A549 (cell line): ENCODE measurements at regions not wholly inside any gene's neighbourhood (a gene's known extent, or its start where the extent isn't known, plus 50 kb on each side); places are given as distances from the start of the nearest gene placed in this dataset.
A peak's percentile ranks its signal among the peaks of the same experiment; 100 is the strongest.

Experiments used
- ATAC-seq, 2 experiments: fragments of 200-7000 bp in 1 of 2; fragments of >200 bp in 1 of 2; cut with Nextera tagmentation in 1 of 2; cut with Tn5 transposase in 1 of 2; 3 replicates each; pipeline versions ENCODE4 v1.8.0 to v1.9.1; 2018 to 2020; ENCODE audit warnings: mild to moderate bottlenecking in 1 of 2, moderate library complexity in 1 of 2
- CTCF ChIA-PET: fragments of 300-600 bp; sonication (Branson Sonifier 250); formaldehyde crosslinking; extraction: SDS; loops from one replicate; lab custom pipeline; 2021; ENCODE audit warnings: antibody characterized with exemption, inconsistent platforms; lab: Yijun Ruan, JAX
- POLR2A ChIA-PET: fragments of 350-600 bp; formaldehyde crosslinking; extraction: SDS; loops from one replicate; lab custom pipeline; 2021; ENCODE audit warnings: antibody characterized with exemption, inconsistent platforms; lab: Yijun Ruan, JAX
- DNase-seq, 2 experiments: peaks; one replicate each; pipeline versions ENCODE4 v3.0.0 to v3.0.0-alpha.2; 2011 to 2016; ENCODE audit warnings: low read depth in 1 of 2, low spot score in 1 of 2
- FAIRE-seq: peaks from 2 replicates; lab custom pipeline; 2011; peaks lifted over from hg19 to GRCh38; lab: Jason Lieb, UNC
- H3K27ac ChIP-seq, 2 experiments: fragments of >200 bp; sonication (Bioruptor Twin); formaldehyde crosslinking; 3 replicates each; pipeline ENCODE4 v1.5.1; 2016 to 2017
- H3K4me1 ChIP-seq: fragments of >200 bp; sonication (Bioruptor Twin); formaldehyde crosslinking; 3 replicates; pipeline ENCODE4 v1.6.1; 2016
- H3K4me2 ChIP-seq: fragments of >200 bp; sonication (Bioruptor Twin); formaldehyde crosslinking; 3 replicates; pipeline ENCODE4 v1.6.1; 2016
- H3K4me3 ChIP-seq: fragments of >200 bp; sonication (Bioruptor Twin); formaldehyde crosslinking; 3 replicates; pipeline ENCODE4 v1.5.1; 2016
- H3K9me3 ChIP-seq: fragments of >200 bp; sonication (Bioruptor Twin); formaldehyde crosslinking; 3 replicates; pipeline ENCODE4 v1.6.1; 2016
- CEBPB ChIP-seq, 2 experiments: fragments of >200 bp in 1 of 2; sonication (Bioruptor Twin) in 1 of 2; formaldehyde crosslinking in 1 of 2; IDR thresholded peaks; 2 replicates each; pipeline ENCODE4 v1.6.1; 2012 to 2016
- EHF ChIP-seq: fragments of 250-450 bp; sonication (Bioruptor Pico); IDR thresholded peaks from 2 replicates; pipeline ENCODE4 v1.5.0; 2020; ENCODE audit warnings: mild to moderate bottlenecking
- EP300 ChIP-seq, 2 experiments: fragments of >200 bp; sonication (Bioruptor Twin); formaldehyde crosslinking; IDR thresholded peaks; 2 replicates in 1 of 2; 3 replicates in 1 of 2; pipeline ENCODE4 v1.6.1; 2016 to 2017
- FOSB ChIP-seq: fragments of 250-450 bp; sonication (Bioruptor Pico); IDR thresholded peaks from 2 replicates; pipeline ENCODE4 v1.5.0; 2020; ENCODE audit warnings: mild to moderate bottlenecking, moderate library complexity
- FOSL2 ChIP-seq, 2 experiments: fragments of 450-650 bp in 1 of 2; fragments of >200 bp in 1 of 2; sonication (Bioruptor Twin) in 1 of 2; formaldehyde crosslinking; IDR thresholded peaks; 2 replicates each; pipeline versions ENCODE4 v1.5.0 to v1.6.1; 2016 to 2020; ENCODE audit warnings: mild to moderate bottlenecking in 1 of 2, moderate library complexity in 1 of 2
- HDAC2 ChIP-seq: fragments of 200-600 bp; sonication (generic); IDR thresholded peaks from 2 replicates; pipeline ENCODE4 v1.6.1; 2016
- JUNB ChIP-seq: fragments of >200 bp; sonication (Bioruptor Twin); formaldehyde crosslinking; IDR thresholded peaks from 2 replicates; pipeline ENCODE4 v1.6.1; 2016
- KDM1A ChIP-seq: fragments of 200-600 bp; sonication (generic); IDR thresholded peaks from 2 replicates; pipeline ENCODE4 v1.6.1; 2016; ENCODE audit warnings: low read depth, mild to moderate bottlenecking
- MAFK ChIP-seq: fragments of 450-650 bp; IDR thresholded peaks from 2 replicates; pipeline ENCODE4 v1.6.1; 2014; ENCODE audit not compliant: partially characterized antibody
- NFE2L2 ChIP-seq: fragments of 150-350 bp; conservative IDR thresholded peaks from 2 replicates; pipeline ENCODE4 v1.6.1; 2014; ENCODE audit warnings: low read length
- PHF8 ChIP-seq: fragments of 200-600 bp; sonication (generic); IDR thresholded peaks from 2 replicates; pipeline ENCODE4 v1.6.1; 2016; ENCODE audit warnings: low read depth, mild to moderate bottlenecking, antibody characterized with exemption, moderate library complexity, borderline replicate concordance
- RAD21 ChIP-seq, 2 experiments: fragments of >200 bp in 1 of 2; sonication (Bioruptor Twin) in 1 of 2; formaldehyde crosslinking in 1 of 2; IDR thresholded peaks in 1 of 2; conservative IDR thresholded peaks in 1 of 2; 2 replicates in 1 of 2; 3 replicates in 1 of 2; pipeline ENCODE4 v1.6.1; 2012 to 2018; ENCODE audit warnings: inconsistent platforms in 1 of 2
- RARB ChIP-seq: fragments of 250-450 bp; sonication (Bioruptor Pico); IDR thresholded peaks from 2 replicates; pipeline ENCODE4 v1.8.0; 2021; ENCODE audit warnings: mild to moderate bottlenecking, moderate library complexity
- SMC3 ChIP-seq: fragments of >200 bp; sonication (Bioruptor Twin); formaldehyde crosslinking; IDR thresholded peaks from 3 replicates; pipeline ENCODE4 v1.6.1; 2018; ENCODE audit warnings: inconsistent platforms
- SREBF2 ChIP-seq: fragments of 450-650 bp; IDR thresholded peaks from 2 replicates; pipeline ENCODE4 v1.6.1; 2014; ENCODE audit warnings: mild to moderate bottlenecking, moderate library complexity
- TP53 ChIP-seq: fragments of 250-450 bp; sonication (Bioruptor Pico); IDR thresholded peaks from 2 replicates; pipeline ENCODE4 v1.5.0; 2021; ENCODE audit warnings: mild to moderate bottlenecking, moderate library complexity
- ZNF302 ChIP-seq: fragments of 250-450 bp; sonication (Bioruptor Pico); IDR thresholded peaks from 2 replicates; pipeline ENCODE4 v1.9.0; 2021; ENCODE audit warnings: inconsistent platforms, mild to moderate bottlenecking, moderate library complexity
- ZSCAN20 ChIP-seq: fragments of 250-450 bp; sonication (Bioruptor Pico); IDR thresholded peaks from 2 replicates; pipeline ENCODE4 v1.8.0; 2022; ENCODE audit warnings: mild to moderate bottlenecking, moderate library complexity
- WGBS: methylation state at CpG from one replicate; pipeline ENCODE4 v1.1.6; 2017; ENCODE audit errors: missing lambda C conversion rate; 5-methylcytosine and 5-hydroxymethylcytosine counted together
- TF ChIP-seq, protein P1 (sequence below): fragments of >200 bp; sonication (Bioruptor Twin); formaldehyde crosslinking; IDR thresholded peaks from 3 replicates; pipeline ENCODE4 v1.5.1; 2016
- TF ChIP-seq, protein P2 (sequence below): IDR thresholded peaks from 2 replicates; pipeline ENCODE4 v1.6.1; 2012
- TF ChIP-seq, protein P3 (sequence below): fragments of 450-650 bp; IDR thresholded peaks from 2 replicates; pipeline ENCODE4 v1.6.1; 2014; ENCODE audit warnings: antibody characterized with exemption
- TF ChIP-seq, protein P4 (sequence below): fragments of 150-350 bp; IDR thresholded peaks from 2 replicates; pipeline ENCODE4 v1.6.1; 2014; ENCODE audit warnings: low read depth, mild to moderate bottlenecking, low read length
- TF ChIP-seq, protein P5 (sequence below): IDR thresholded peaks from 2 replicates; pipeline ENCODE4 v1.6.1; 2012

DNA sequence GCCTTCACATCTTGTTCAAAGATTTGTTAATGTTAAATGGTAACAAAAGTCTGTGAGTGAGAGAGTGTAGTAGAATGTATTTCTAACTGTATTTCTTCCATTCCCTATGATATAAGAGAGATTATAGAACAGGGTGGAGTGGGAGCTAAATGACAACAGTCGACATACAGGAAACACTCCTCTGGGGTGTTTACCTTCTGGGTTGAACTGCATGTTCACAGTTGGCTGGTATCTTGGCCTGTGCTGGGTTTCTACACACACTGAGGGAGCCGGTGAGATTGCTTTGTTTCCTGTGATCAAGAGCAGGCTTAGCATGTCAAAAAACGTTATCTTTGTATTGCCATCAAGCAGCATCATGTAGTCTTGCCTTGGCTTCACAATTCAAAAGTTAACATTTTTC is 274.3 kb upstream of the FAR2 start:
- ChIA-PET CTCF (interaction anchor here (0.8 to 1.7 kb wide), 2 partner anchors 1053 to 1142 kb away, joined by 4 to 6 read pairs; no protein-coding TSS in a partner anchor), POLR2A (no interaction called here)
- DNase-seq (no peak), FAIRE-seq (no peak), ATAC-seq (no peak)
- WGBS, result 17% methylated on average over 3 of the region's 3 CpGs
- Histone ChIP-seq H3K9me3 (no peaks in the 10 kb centered on the region), H3K4me1 (peaks cover 7% of the 10 kb centered on the region; the same call in 1 of the 3 replicates), H3K4me2 (no peak overlapping the region), H3K4me3 (no peak overlapping the region), H3K27ac (no peak overlapping the region)
- no peak for TF ChIP-seq JUNB
- no peak for TF ChIP-seq HDAC2
- TF ChIP-seq FOSL2 (IDR thresholded peaks at IDR 0.05), result no peak
- no peak for TF ChIP-seq FOSL2 (CRISPR knock-in tag; IDR thresholded peaks at IDR 0.05)
- TF ChIP-seq KDM1A, result no peak
- TF ChIP-seq SMC3, result no peak
- no peak for TF ChIP-seq MAFK

DNA sequence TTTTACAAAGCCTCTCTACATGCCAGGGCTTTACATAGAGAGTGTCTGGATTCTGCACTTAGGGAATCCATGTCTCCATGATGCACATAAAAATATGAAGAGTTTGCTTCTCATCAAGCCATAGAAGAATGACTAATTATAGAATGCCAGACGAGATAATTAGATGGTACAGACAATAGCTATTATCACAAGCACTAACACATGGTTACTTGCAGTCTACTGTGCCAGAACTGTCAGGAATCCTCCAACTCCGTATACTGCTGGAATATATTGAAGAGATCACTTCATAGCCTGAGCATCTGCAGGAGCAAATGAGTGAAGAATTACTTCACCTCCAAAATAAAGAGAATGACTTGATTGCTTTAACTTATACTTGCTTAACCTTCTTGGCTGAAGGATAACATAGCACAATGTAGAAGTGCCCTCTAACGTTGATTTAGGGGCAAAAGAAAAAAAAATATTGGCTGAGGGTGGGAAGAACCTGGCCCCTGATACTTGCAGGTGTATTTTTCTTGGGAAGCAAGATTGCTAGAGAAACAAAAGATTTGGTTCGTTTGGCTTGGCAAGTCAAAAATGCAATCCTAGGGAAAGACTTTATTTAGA is 272.8 kb upstream of the FAR2 start:
- 2% methylated on average over 4 of the region's 4 CpGs for WGBS
- TF ChIP-seq, protein P1, sequence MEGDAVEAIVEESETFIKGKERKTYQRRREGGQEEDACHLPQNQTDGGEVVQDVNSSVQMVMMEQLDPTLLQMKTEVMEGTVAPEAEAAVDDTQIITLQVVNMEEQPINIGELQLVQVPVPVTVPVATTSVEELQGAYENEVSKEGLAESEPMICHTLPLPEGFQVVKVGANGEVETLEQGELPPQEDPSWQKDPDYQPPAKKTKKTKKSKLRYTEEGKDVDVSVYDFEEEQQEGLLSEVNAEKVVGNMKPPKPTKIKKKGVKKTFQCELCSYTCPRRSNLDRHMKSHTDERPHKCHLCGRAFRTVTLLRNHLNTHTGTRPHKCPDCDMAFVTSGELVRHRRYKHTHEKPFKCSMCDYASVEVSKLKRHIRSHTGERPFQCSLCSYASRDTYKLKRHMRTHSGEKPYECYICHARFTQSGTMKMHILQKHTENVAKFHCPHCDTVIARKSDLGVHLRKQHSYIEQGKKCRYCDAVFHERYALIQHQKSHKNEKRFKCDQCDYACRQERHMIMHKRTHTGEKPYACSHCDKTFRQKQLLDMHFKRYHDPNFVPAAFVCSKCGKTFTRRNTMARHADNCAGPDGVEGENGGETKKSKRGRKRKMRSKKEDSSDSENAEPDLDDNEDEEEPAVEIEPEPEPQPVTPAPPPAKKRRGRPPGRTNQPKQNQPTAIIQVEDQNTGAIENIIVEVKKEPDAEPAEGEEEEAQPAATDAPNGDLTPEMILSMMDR, result peak; percentile 34; the same call in 2 of the 3 replicates
- TF ChIP-seq, protein P2, sequence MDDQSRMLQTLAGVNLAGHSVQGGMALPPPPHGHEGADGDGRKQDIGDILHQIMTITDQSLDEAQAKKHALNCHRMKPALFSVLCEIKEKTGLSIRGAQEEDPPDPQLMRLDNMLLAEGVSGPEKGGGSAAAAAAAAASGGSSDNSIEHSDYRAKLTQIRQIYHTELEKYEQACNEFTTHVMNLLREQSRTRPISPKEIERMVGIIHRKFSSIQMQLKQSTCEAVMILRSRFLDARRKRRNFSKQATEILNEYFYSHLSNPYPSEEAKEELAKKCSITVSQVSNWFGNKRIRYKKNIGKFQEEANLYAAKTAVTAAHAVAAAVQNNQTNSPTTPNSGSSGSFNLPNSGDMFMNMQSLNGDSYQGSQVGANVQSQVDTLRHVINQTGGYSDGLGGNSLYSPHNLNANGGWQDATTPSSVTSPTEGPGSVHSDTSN, result no peak
- peak; percentile 46 to 51; a peak in 3 of 5 replicates for TF ChIP-seq RAD21 (conservative IDR thresholded peaks at IDR 0.05 in 1 of 2, IDR thresholded peaks at IDR 0.05 in 1 of 2)
- TF ChIP-seq, protein P3, sequence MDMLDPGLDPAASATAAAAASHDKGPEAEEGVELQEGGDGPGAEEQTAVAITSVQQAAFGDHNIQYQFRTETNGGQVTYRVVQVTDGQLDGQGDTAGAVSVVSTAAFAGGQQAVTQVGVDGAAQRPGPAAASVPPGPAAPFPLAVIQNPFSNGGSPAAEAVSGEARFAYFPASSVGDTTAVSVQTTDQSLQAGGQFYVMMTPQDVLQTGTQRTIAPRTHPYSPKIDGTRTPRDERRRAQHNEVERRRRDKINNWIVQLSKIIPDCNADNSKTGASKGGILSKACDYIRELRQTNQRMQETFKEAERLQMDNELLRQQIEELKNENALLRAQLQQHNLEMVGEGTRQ, result no peak
- ChIA-PET POLR2A (no interaction called here), CTCF (interaction anchor here (0.7 to 1.0 kb wide), 3 partner anchors 9 to 507 kb away, joined by 3 read pairs; no protein-coding TSS in a partner anchor)
- ATAC-seq (0 out of 6 replicates have a peak, but pooled peaks of 1 of the 2 experiments have one; percentile 17), FAIRE-seq (no peak), DNase-seq (no peak)
- H3K4me3 ChIP-seq, result no peak overlapping the region
- H3K27ac ChIP-seq, result no peak overlapping the region
- peaks cover 1% of the 10 kb centered on the region; the same call in 1 of the 3 replicates for H3K4me1 ChIP-seq
- H3K9me3 ChIP-seq, result no peaks in the 10 kb centered on the region
- no peak overlapping the region for H3K4me2 ChIP-seq

DNA sequence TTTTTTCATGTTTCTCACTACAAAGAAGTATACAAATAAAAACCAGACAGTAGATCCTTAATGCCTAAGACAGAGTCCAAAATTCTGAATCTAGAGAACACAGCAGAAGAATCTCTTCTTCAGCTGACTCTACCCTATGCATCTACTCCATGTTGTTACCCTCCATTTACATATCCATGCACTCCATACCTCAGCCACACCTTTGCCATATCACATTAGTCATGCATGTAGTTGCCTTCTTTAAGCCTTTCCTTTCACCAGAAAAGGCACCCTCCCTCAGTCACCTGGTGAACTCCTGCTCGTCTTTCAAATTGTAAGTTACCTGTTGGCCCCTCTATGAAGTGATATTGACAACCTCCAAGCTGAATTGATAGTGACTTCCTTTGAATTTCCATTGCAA is 271.2 kb upstream of the FAR2 start:
- no peak overlapping the region for H3K4me2 ChIP-seq
- H3K4me3 ChIP-seq, result no peak overlapping the region
- FAIRE-seq (no peak), ATAC-seq (no peak), DNase-seq (no peak)
- POLR2A ChIA-PET, result no interaction called here
- CTCF ChIA-PET, result interaction anchor here (0.8 kb wide), 1 partner anchor 11 kb away, joined by 3 read pairs; no protein-coding TSS in a partner anchor
- 4% methylated on average over 1 of the region's 1 CpG for WGBS
- H3K9me3 ChIP-seq, result no peaks in the 10 kb centered on the region
- H3K27ac ChIP-seq, result no peak overlapping the region
- no peaks in the 10 kb centered on the region for H3K4me1 ChIP-seq
- no peak for TF ChIP-seq CEBPB (IDR thresholded peaks at IDR 0.05)
- no peak for TF ChIP-seq SREBF2
- TF ChIP-seq, protein P4, sequence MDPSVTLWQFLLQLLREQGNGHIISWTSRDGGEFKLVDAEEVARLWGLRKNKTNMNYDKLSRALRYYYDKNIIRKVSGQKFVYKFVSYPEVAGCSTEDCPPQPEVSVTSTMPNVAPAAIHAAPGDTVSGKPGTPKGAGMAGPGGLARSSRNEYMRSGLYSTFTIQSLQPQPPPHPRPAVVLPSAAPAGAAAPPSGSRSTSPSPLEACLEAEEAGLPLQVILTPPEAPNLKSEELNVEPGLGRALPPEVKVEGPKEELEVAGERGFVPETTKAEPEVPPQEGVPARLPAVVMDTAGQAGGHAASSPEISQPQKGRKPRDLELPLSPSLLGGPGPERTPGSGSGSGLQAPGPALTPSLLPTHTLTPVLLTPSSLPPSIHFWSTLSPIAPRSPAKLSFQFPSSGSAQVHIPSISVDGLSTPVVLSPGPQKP, result no peak
- TF ChIP-seq, protein P2, result no peak
- no peak for TF ChIP-seq EHF (CRISPR knock-in tag)
- no peak for TF ChIP-seq TP53 (CRISPR knock-in tag)
- TF ChIP-seq, protein P5, sequence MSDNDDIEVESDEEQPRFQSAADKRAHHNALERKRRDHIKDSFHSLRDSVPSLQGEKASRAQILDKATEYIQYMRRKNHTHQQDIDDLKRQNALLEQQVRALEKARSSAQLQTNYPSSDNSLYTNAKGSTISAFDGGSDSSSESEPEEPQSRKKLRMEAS, result no peak
- no peak for TF ChIP-seq RARB
- TF ChIP-seq, protein P1, result no peak
- TF ChIP-seq, protein P3, result no peak
- TF ChIP-seq EP300 (IDR thresholded peaks at IDR 0.05), result no peak
- TF ChIP-seq ZNF302 (CRISPR knock-in tag), result no peak
- no peak for TF ChIP-seq NFE2L2
- TF ChIP-seq PHF8, result no peak
- TF ChIP-seq ZSCAN20 (CRISPR knock-in tag), result no peak
- TF ChIP-seq MAFK, result no peak
- TF ChIP-seq FOSB, result no peak
